ENCODE measurements at regions not wholly inside any gene's neighbourhood (a gene's known extent, or its start where the extent isn't known, plus 50 kb on each side); places are given as distances from the start of the nearest gene placed in this dataset.

DNA sequence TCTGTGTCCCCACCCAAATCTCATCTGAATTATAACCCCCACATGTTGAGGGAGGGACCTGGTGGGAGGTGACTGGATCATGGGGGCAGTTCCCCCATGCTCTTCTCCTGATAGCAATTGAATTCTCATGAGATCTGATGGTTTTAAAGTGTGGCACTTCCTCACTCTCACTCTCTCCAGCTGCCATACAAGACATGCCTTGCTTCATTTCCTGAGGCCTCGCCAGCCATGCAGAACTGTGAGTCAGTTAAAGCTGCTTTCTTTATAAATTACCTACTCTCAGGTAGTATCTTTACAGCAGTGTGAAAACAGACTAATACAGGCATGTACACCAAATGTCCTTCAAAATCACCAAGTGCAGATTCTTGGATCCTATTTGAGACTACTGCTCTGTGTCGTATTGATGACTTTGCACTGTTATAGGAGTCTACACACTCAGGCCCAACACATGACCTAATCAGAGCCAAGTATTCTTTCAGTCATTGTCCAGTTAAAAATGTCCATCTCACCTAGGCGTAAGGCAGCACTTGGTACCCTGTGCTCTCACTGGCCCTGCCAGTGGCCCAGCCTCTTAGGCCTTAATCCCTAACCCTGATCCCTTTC is 52.8 kb upstream of the UST start:
- DNase-seq (ENCODE audit: low read depth in 1 of 2, low spot score in 1 of 2) = peak; percentile 7 to 63
- TF ChIP-seq REST (IDR thresholded peaks at IDR 0.05; ENCODE audit: insufficient replicate concordance, low read depth) (no peak), POLR2AphosphoS5 (IDR thresholded peaks at IDR 0.05; ENCODE audit: low read depth) (no peak), SPI1 (IDR thresholded peaks at IDR 0.05; ENCODE audit: borderline replicate concordance, low read depth) (peak; percentile 87)
- peak overlapping the region; percentile 48 for H3K27ac ChIP-seq (replicated peaks)
- no peaks in the 10 kb centered on the region for H3K27me3 ChIP-seq (ENCODE audit: insufficient read depth, poor library complexity, severe bottlenecking)
- H3K4me3 ChIP-seq (replicated peaks; ENCODE audit: insufficient read depth, low read length) = no peak overlapping the region
